ENCODE measurements at regions not wholly inside any gene's neighbourhood (a gene's known extent, or its start where the extent isn't known, plus 50 kb on each side); places are given as distances from the start of the nearest gene placed in this dataset.

DNA sequence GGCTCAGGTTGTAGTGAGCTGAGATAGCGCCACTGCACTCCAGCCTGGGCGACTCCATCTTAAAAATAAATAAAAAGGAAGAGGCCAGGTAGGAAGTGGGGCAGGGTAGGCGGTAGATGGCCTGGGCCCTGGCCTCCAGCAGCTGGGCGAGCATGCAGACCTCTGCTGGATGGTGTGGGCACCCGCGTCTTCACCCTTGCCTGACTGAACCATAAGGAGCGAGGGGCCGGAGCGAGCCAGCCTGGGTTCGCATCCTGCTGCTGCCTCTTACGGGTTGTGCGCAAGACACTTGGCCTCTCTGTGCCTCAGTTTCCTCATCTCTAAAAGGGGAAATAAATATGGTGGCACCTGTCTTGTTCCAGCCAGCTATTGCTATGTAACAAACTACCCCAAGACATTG lies 146.1 kb upstream of the GSE1 start:
- TF ChIP-seq EZH2 (IDR thresholded peaks at IDR 0.05; ENCODE audit: insufficient read depth, poor library complexity, severe bottlenecking) (no peak), EZH2phosphoT487 (IDR thresholded peaks at IDR 0.05; ENCODE audit: insufficient read depth, low read depth) (no peak)
- H3K79me2 ChIP-seq (ENCODE audit: insufficient read depth), result peaks cover 16% of the 10 kb centered on the region
- H2AFZ ChIP-seq, result no peak overlapping the region
- no peaks in the 10 kb centered on the region for H3K9me2 ChIP-seq (ENCODE audit: insufficient read depth)
- DNase-seq, result no peak
- no peak overlapping the region for H3K27ac ChIP-seq
- H3K4me2 ChIP-seq (ENCODE audit: unreplicated experiment), result no peak overlapping the region
- no peak overlapping the region for H3K4me3 ChIP-seq
- no peaks in the 10 kb centered on the region for H3K27me3 ChIP-seq (replicated peaks; ENCODE audit: insufficient read depth)
- H4K20me1 ChIP-seq (ENCODE audit: insufficient read depth), result no peaks in the 10 kb centered on the region
- WGBS, 2 experiments (ENCODE audit: low coverage in 1 of 2, low lambda C conversion rate in 2 of 2, missing lambda C conversion rate in 2 of 2), result 95% methylated on average over 12 of the region's 12 CpGs
- peaks cover 9% of the 10 kb centered on the region for H3F3A ChIP-seq (ENCODE audit: insufficient read depth)
- peaks cover 16% of the 10 kb centered on the region for H3K4me1 ChIP-seq (ENCODE audit: insufficient read depth)
- no peak overlapping the region for H3K9ac ChIP-seq
- in situ Hi-C loops (cut with MboI), result no loop called here
- H3K36me3 ChIP-seq (ENCODE audit: low read depth), result no peaks in the 10 kb centered on the region
- no peaks in the 10 kb centered on the region for H3K9me3 ChIP-seq (ENCODE audit: low read depth)

DNA sequence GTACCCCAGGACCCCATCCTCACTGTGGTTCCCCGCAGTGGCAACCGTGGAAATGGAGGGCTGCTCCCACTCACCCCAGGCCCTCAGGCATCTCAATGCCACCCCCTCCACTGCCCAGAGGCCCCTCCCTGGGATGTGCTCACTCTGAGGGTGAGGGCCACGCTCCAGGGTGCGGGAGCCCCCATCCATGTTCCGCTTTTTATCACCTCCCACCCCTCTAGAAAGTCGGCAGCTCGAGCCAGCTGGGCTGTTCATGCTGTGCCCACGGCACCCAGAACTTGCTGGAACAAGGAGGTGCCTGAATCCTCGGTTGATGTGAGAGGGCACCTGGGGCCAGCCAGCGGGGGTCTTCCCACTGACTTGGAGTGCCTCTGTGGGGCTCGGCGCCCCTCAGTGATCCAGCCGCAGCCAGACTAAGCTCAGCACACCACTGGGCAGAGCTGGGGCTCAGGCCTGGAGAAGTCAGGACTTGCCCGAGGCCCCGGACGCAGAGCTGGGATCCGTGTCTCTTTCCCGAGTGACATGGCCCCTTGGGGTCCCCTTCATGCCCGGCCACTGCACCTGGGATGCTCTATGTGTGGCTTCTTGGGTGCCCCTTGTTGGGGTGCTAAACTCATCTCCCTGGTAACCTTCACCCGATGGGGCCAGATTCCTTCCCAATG lies 143.1 kb upstream of the GSE1 start:
- Histone ChIP-seq H3K4me3 (no peak overlapping the region), H3K4me1 (ENCODE audit: insufficient read depth) (peaks cover 25% of the 10 kb centered on the region), H2AFZ (no peak overlapping the region), H3K9me2 (ENCODE audit: insufficient read depth) (no peaks in the 10 kb centered on the region), H3K36me3 (ENCODE audit: low read depth) (no peaks in the 10 kb centered on the region), H4K20me1 (ENCODE audit: insufficient read depth) (no peaks in the 10 kb centered on the region), H3F3A (ENCODE audit: insufficient read depth) (peaks cover 7% of the 10 kb centered on the region), H3K79me2 (ENCODE audit: insufficient read depth) (peaks cover 22% of the 10 kb centered on the region), H3K9ac (no peak overlapping the region), H3K27ac (no peak overlapping the region), H3K4me2 (ENCODE audit: unreplicated experiment) (no peak overlapping the region), H3K9me3 (ENCODE audit: low read depth) (no peaks in the 10 kb centered on the region), H3K27me3 (replicated peaks; ENCODE audit: insufficient read depth) (no peaks in the 10 kb centered on the region)
- in situ Hi-C loops (cut with MboI), result no loop called here
- 91 to 93% methylated on average over 18 of the region's 20 CpGs for WGBS, 2 experiments (ENCODE audit: low coverage in 1 of 2, low lambda C conversion rate in 2 of 2, missing lambda C conversion rate in 2 of 2)
- no peak for DNase-seq
- no peak for TF ChIP-seq EZH2 (IDR thresholded peaks at IDR 0.05; ENCODE audit: insufficient read depth, poor library complexity, severe bottlenecking)
- TF ChIP-seq EZH2phosphoT487 (IDR thresholded peaks at IDR 0.05; ENCODE audit: insufficient read depth, low read depth), result no peak

DNA sequence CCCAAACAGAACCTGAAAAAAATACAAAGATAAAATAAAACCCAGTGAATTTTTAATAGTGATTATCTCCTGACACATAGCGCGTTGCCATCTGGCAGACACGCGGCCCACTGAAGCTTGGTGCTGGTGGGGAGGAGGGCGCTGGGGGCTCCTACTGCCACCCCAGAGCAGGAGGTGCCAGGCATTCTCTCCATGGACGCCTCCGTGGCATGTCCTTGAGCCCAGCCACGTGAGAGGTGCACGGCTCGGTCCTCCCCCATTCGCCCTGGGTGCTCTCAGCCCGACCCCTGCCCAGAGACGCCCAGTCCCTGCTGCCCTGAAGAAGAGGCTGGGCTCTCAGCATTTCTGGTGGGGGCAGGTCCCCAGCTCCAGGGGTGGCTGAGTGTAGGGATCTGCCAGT lies 142.2 kb upstream of the GSE1 start:
- Histone ChIP-seq H3K9ac (no peak overlapping the region), H3K9me2 (ENCODE audit: insufficient read depth) (no peaks in the 10 kb centered on the region), H3F3A (ENCODE audit: insufficient read depth) (no peaks in the 10 kb centered on the region), H3K36me3 (ENCODE audit: low read depth) (no peaks in the 10 kb centered on the region), H3K27ac (no peak overlapping the region), H2AFZ (no peak overlapping the region), H3K4me1 (ENCODE audit: insufficient read depth) (peaks cover 22% of the 10 kb centered on the region), H3K79me2 (ENCODE audit: insufficient read depth) (peaks cover 22% of the 10 kb centered on the region), H3K4me3 (no peak overlapping the region), H3K4me2 (ENCODE audit: unreplicated experiment) (no peak overlapping the region), H4K20me1 (ENCODE audit: insufficient read depth) (no peaks in the 10 kb centered on the region), H3K9me3 (ENCODE audit: low read depth) (no peaks in the 10 kb centered on the region), H3K27me3 (replicated peaks; ENCODE audit: insufficient read depth) (no peaks in the 10 kb centered on the region)
- no peak for DNase-seq
- TF ChIP-seq EZH2 (IDR thresholded peaks at IDR 0.05; ENCODE audit: insufficient read depth, poor library complexity, severe bottlenecking), result no peak
- no peak for TF ChIP-seq EZH2phosphoT487 (IDR thresholded peaks at IDR 0.05; ENCODE audit: insufficient read depth, low read depth)
- 93 to 98% methylated on average over 11 to 13 of the region's 13 CpGs for WGBS, 2 experiments (ENCODE audit: low coverage in 1 of 2, low lambda C conversion rate in 2 of 2, missing lambda C conversion rate in 2 of 2)
- in situ Hi-C loops (cut with MboI), result no loop called here

DNA sequence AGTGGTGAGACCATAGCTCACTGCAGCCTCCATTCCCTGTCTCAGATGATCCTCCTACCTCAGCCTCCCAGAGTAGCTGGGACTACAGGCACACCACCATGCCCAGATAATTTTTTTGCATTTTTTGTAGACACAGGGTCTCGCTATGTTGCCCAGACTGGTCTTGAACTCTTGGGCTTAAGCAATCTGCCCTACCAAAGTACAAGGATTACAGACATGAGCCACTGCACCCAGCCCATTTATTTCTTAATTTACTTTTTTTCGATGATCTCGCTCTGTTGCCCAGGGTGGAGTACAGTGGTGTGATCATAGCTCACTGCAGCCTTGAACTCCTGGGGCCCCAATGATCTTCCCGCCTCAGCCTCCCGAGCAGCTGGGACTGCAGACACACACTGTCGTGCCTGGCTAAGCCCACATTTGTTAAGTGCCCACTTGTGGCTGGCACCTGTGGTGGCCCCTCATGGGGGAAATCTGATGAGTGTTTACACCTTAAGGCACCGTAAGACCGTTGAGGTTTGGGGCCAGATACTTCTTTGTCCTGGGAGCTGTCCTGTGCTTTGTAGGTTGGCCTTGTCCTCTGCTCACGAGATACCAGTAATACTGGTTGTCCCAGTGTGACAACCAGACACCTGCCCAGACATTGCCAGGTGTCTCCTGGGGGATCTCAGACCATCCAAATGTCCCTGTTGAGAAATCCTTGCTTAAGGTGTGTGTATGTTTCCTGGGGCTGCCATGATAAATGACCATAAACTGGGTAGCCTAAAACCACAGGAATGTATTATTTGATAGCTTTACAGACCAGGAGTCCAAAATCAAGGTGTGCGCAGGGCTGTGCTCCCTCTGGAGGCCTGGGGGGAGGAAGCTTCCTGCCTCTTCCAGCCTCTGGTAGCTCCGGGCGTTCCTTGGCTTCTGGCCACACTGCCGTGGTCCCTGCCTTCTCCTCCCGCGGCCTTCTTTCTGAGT lies 141.4 kb upstream of the GSE1 start:
- Histone ChIP-seq H3K9me2 (ENCODE audit: insufficient read depth) (no peaks in the 10 kb centered on the region), H3K9ac (no peak overlapping the region), H3K79me2 (ENCODE audit: insufficient read depth) (peaks cover 27% of the 10 kb centered on the region), H3F3A (ENCODE audit: insufficient read depth) (no peaks in the 10 kb centered on the region), H3K9me3 (ENCODE audit: low read depth) (no peaks in the 10 kb centered on the region), H4K20me1 (ENCODE audit: insufficient read depth) (no peaks in the 10 kb centered on the region), H3K27ac (no peak overlapping the region), H3K4me3 (no peak overlapping the region), H3K36me3 (ENCODE audit: low read depth) (no peaks in the 10 kb centered on the region), H2AFZ (no peak overlapping the region), H3K27me3 (replicated peaks; ENCODE audit: insufficient read depth) (no peaks in the 10 kb centered on the region), H3K4me2 (ENCODE audit: unreplicated experiment) (no peak overlapping the region), H3K4me1 (ENCODE audit: insufficient read depth) (peaks cover 17% of the 10 kb centered on the region; the same call in 1 of the 2 replicates)
- no peak for DNase-seq
- in situ Hi-C loops (cut with MboI), result no loop called here
- WGBS, 2 experiments (ENCODE audit: low coverage in 1 of 2, low lambda C conversion rate in 2 of 2, missing lambda C conversion rate in 2 of 2), result 85 to 86% methylated on average over 14 to 15 of the region's 15 CpGs
- TF ChIP-seq EZH2phosphoT487 (IDR thresholded peaks at IDR 0.05; ENCODE audit: insufficient read depth, low read depth) (no peak), EZH2 (IDR thresholded peaks at IDR 0.05; ENCODE audit: insufficient read depth, poor library complexity, severe bottlenecking) (no peak)
